HCT116 (cell line): ENCODE measurements at regions not wholly inside any gene's neighbourhood (a gene's known extent, or its start where the extent isn't known, plus 50 kb on each side); places are given as distances from the start of the nearest gene placed in this dataset.

ENCODE experiments used
- ATAC-seq: fragments of 200-7000 bp; cut with Tn5 transposase; 2 replicates; pipeline ENCODE4 v1.9.1; 2020; ENCODE audit warnings: mild to moderate bottlenecking, moderate library complexity
- BruUV-seq: library from RNA; stranded (reverse); fragments of 400-500 nt; replicated peaks from 2 replicates; lab custom pipeline; 2021; lab: Mats Ljungman, UMichigan
- CTCF ChIA-PET: fragments of 300-600 bp; sonication (Branson Sonifier 250); formaldehyde crosslinking; loops from one replicate; lab custom pipeline; 2021; ENCODE audit warnings: antibody characterized with exemption; lab: Charles Lee
- POLR2A ChIA-PET: fragments of 300-600, 350-600 bp; sonication (Branson Sonifier 250); formaldehyde crosslinking; loops from one replicate; lab custom pipeline; 2021; ENCODE audit warnings: antibody characterized with exemption; lab: Charles Lee
- RAD21 ChIA-PET, 2 experiments: fragments of 300-600 bp; sonication (Branson Sonifier 250); formaldehyde crosslinking; loops; one replicate each; lab custom pipeline; 2023; ENCODE audit warnings: low total read pairs in 2 of 2; ENCODE audit not compliant: uncharacterized antibody in 2 of 2, unreplicated experiment in 2 of 2, low non-redundant PET in 1 of 2; lab: Charles Lee
- DNase-seq: peaks from one replicate; pipeline ENCODE4 v3.0.0-alpha.2; 2010; ENCODE audit warnings: low read depth, low spot score
- H2AFZ ChIP-seq: fragments of 200-600 bp; shearing (Covaris generic), sonication (generic); 2 replicates; pipeline ENCODE4 v1.6.1; 2017; ENCODE audit warnings: low read depth, mixed run types, mixed read lengths, antibody characterized with exemption, low read length; ENCODE audit not compliant: poor library complexity, severe bottlenecking
- H3K27ac ChIP-seq: 2 replicates; pipeline ENCODE4 v1.5.1; 2012; ENCODE audit warnings: low read depth, low read length
- H3K27me3 ChIP-seq: fragments of 200-600 bp; sonication (generic); 2 replicates; pipeline ENCODE4 v1.6.1; 2016; ENCODE audit warnings: mixed run types, low read length, mixed read lengths; ENCODE audit not compliant: insufficient read depth
- H3K36me3 ChIP-seq, 2 experiments: fragments of 200-500 bp in 1 of 2; fragments of 200-600 bp in 1 of 2; sonication (Bioruptor generic) in 1 of 2; sonication (generic) in 1 of 2; 2 replicates each; pipeline versions ENCODE4 v1.5.1 to v1.6.1; 2014 to 2016; ENCODE audit warnings: low read length in 2 of 2, inconsistent platforms in 1 of 2, mixed read lengths in 1 of 2, mixed run types in 1 of 2; ENCODE audit not compliant: insufficient read depth in 2 of 2, control insufficient read depth in 1 of 2
- H3K4me1 ChIP-seq, 2 experiments: fragments of 200-600 bp in 1 of 2; sonication (generic) in 1 of 2; 2 replicates each; pipeline versions ENCODE4 v1.5.1 to v1.6.1; 2012 to 2017; ENCODE audit warnings: low read length in 2 of 2, inconsistent platforms in 1 of 2, mild to moderate bottlenecking in 1 of 2, mixed read lengths in 1 of 2, mixed run types in 1 of 2, moderate library complexity in 1 of 2; ENCODE audit not compliant: insufficient read depth in 2 of 2, control insufficient read depth in 1 of 2
- H3K4me2 ChIP-seq: fragments of 200-600 bp; sonication (generic); 2 replicates; pipeline ENCODE4 v1.6.1; 2017; ENCODE audit warnings: mixed run types, low read length, mixed read lengths
- H3K4me3 ChIP-seq, 2 experiments: fragments of 200-600 bp in 1 of 2; sonication (generic) in 1 of 2; replicated peaks in 1 of 2; 2 replicates each; pipeline ENCODE4 v1.5.1; 2011 to 2016; ENCODE audit warnings: low read length in 2 of 2, control low read depth in 1 of 2, low read depth in 1 of 2, mild to moderate bottlenecking in 1 of 2, mixed read lengths in 1 of 2, mixed run types in 1 of 2
- H3K79me2 ChIP-seq: fragments of 200-600 bp; sonication (generic); 2 replicates; pipeline ENCODE4 v1.6.1; 2017; ENCODE audit warnings: mild to moderate bottlenecking, mixed run types, low read length, moderate library complexity, mixed read lengths; ENCODE audit not compliant: insufficient read depth
- H3K9ac ChIP-seq: fragments of 200-600 bp; sonication (generic); 2 replicates; pipeline ENCODE4 v1.6.1; 2016; ENCODE audit warnings: low read length, mixed read lengths
- H3K9me2 ChIP-seq: fragments of 200-600 bp; sonication (generic), shearing (Covaris generic); 2 replicates; pipeline ENCODE4 v1.6.1; 2017; ENCODE audit warnings: mixed run types, mild to moderate bottlenecking, moderate library complexity; ENCODE audit not compliant: insufficient read depth
- H3K9me3 ChIP-seq, 2 experiments: fragments of 200-500 bp in 1 of 2; fragments of 200-600 bp in 1 of 2; sonication (Bioruptor generic) in 1 of 2; sonication (generic) in 1 of 2; 2 replicates each; pipeline ENCODE4 v1.6.1; 2014 to 2017; ENCODE audit warnings: low read length in 2 of 2, mixed read lengths in 2 of 2, inconsistent platforms in 1 of 2, low read depth in 1 of 2, mild to moderate bottlenecking in 1 of 2, mixed run types in 1 of 2, moderate library complexity in 1 of 2; ENCODE audit not compliant: control insufficient read depth in 1 of 2, insufficient read depth in 1 of 2
- H4K20me1 ChIP-seq: fragments of 200-600 bp; sonication (generic), shearing (Covaris generic); 2 replicates; pipeline ENCODE4 v1.6.1; 2017; ENCODE audit warnings: mixed run types, mild to moderate bottlenecking, moderate library complexity; ENCODE audit not compliant: insufficient read depth
- ELF1 ChIP-seq: IDR thresholded peaks from 2 replicates; pipeline ENCODE4 v1.6.1; 2012; ENCODE audit warnings: low read depth, borderline replicate concordance
- EZH2 ChIP-seq: fragments of 200-600 bp; sonication (generic); IDR thresholded peaks from 2 replicates; pipeline ENCODE4 v1.6.1; 2017; ENCODE audit warnings: antibody characterized with exemption, mixed run types
- EZH2phosphoT487 ChIP-seq: fragments of 200-600 bp; IDR thresholded peaks from 2 replicates; pipeline ENCODE4 v1.6.1; 2018; ENCODE audit warnings: antibody characterized with exemption, borderline replicate concordance
- POLR2AphosphoS5 ChIP-seq: IDR thresholded peaks from 2 replicates; pipeline ENCODE4 v1.6.1; 2011; ENCODE audit warnings: mild to moderate bottlenecking, low read depth, low read length, moderate library complexity
- RAD21 ChIP-seq: IDR thresholded peaks from 2 replicates; pipeline ENCODE4 v1.6.1; 2012; ENCODE audit warnings: low read depth, mild to moderate bottlenecking
- SIN3A ChIP-seq: IDR thresholded peaks from 2 replicates; pipeline ENCODE4 v1.6.1; 2012; ENCODE audit warnings: low read depth
- SRF ChIP-seq: IDR thresholded peaks from 2 replicates; pipeline ENCODE4 v1.6.1; 2012; ENCODE audit warnings: low read depth
- intact Hi-C: fragments of 100-400 bp; cut with micrococcal nuclease; formaldehyde crosslinking; loops from 2 replicates; pipeline ENCODE4 v1.10.0; 2022
- TF ChIP-seq, protein P1 (sequence below): IDR thresholded peaks from 2 replicates; pipeline ENCODE4 v1.6.1; 2012

DNA sequence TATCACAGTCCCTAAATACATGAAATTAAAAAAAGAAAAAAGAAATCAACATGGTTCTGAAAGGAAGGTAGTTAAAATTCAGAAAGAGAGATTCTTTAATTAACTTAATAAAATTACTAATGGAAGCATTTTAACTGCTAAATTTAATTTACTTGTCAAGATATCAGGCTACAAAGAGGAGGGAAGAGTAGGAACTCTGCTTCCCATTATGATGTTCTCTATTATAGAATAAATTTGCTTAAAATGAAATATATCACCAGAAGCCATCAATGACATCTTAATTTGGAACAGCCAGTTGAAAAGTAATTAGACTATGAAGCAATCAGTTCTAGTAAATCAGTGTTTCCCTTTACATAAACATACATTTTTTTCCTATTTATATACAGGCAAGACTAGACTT is 611.8 kb upstream of the FANCL start:
- Histone ChIP-seq H3K36me3 (no peaks in the 10 kb centered on the region), H3K4me2 (no peak overlapping the region), H4K20me1 (no peaks in the 10 kb centered on the region; the same call in 1 of the 2 replicates), H3K4me3 (no peak overlapping the region), H3K27me3 (peaks cover 17% of the 10 kb centered on the region; the same call in 1 of the 2 replicates), H3K4me1 (no peaks in the 10 kb centered on the region), H2AFZ (no peak overlapping the region), H3K79me2 (no peaks in the 10 kb centered on the region), H3K9me3 (no peaks in the 10 kb centered on the region), H3K9ac (no peak overlapping the region), H3K9me2 (no peaks in the 10 kb centered on the region), H3K27ac (no peak overlapping the region)
- ChIA-PET POLR2A (no interaction called here), CTCF (no interaction called here), RAD21 (no interaction called here)
- TF ChIP-seq POLR2AphosphoS5: no peak
- ATAC-seq (no peak), DNase-seq (no peak)
- intact Hi-C loops: no loop called here
- no TSS peak for BruUV-seq

DNA sequence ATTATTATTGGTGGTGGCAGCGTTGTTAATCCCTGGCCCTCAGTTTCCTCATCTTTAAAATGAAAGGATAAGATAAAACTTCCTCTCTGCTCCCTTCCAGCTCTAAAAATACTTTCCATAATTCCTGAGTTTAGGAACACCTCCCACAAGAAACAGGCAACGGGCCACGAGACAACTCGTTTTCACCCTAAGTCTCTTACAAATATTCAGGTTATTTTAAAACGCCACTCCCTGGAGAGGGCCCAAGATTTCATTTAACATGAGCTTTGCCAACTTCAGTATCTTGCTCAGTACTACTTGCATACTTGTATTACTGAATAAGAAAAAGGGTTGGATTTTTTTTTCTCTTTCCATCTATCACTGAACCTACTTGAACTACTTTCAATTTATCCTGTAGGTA is 611.1 kb upstream of the FANCL start:
- Histone ChIP-seq H3K4me1 (no peaks in the 10 kb centered on the region), H3K4me2 (no peak overlapping the region), H3K27me3 (peaks cover 20% of the 10 kb centered on the region; the same call in 1 of the 2 replicates), H2AFZ (no peak overlapping the region), H3K9me2 (no peaks in the 10 kb centered on the region), H3K9me3 (no peaks in the 10 kb centered on the region), H4K20me1 (no peaks in the 10 kb centered on the region; the same call in 1 of the 2 replicates), H3K36me3 (no peaks in the 10 kb centered on the region), H3K4me3 (no peak overlapping the region), H3K9ac (no peak overlapping the region), H3K27ac (no peak overlapping the region), H3K79me2 (no peaks in the 10 kb centered on the region)
- CTCF ChIA-PET: no interaction called here
- DNase-seq (no peak), ATAC-seq (no peak)
- no peak for TF ChIP-seq POLR2AphosphoS5
- TF ChIP-seq EZH2phosphoT487: no peak
- no peak for TF ChIP-seq EZH2
- TF ChIP-seq ELF1: no peak
- no peak for TF ChIP-seq SIN3A
- TF ChIP-seq SRF: no peak
- TF ChIP-seq, protein P1, sequence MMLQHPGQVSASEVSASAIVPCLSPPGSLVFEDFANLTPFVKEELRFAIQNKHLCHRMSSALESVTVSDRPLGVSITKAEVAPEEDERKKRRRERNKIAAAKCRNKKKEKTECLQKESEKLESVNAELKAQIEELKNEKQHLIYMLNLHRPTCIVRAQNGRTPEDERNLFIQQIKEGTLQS: no peak
- no peak for TF ChIP-seq RAD21
- intact Hi-C loops: no loop called here
- BruUV-seq: no TSS peak
- RAD21 ChIA-PET: no interaction called here
- POLR2A ChIA-PET: no interaction called here
